CD4-positive, alpha-beta memory T cell (primary cell): ENCODE measurements at regions not wholly inside any gene's neighbourhood (a gene's known extent, or its start where the extent isn't known, plus 50 kb on each side); places are given as distances from the start of the nearest gene placed in this dataset.
"Not testable (repeated sequence)": the region's sequence is repeated elsewhere in the genome, so short reads cannot be mapped to it uniquely, and the experiment has no call there.

Source experiments
- CTCF ChIA-PET: fragments of 350-600 bp; sonication (Branson Sonifier 250); formaldehyde crosslinking; loops from one replicate; lab custom pipeline; 2021; ENCODE audit warnings: inconsistent platforms; ENCODE audit not compliant: partially characterized antibody; lab: Charles Lee
- POLR2A ChIA-PET: fragments of 350-600 bp; sonication (Branson Sonifier 250); formaldehyde crosslinking; loops from one replicate; lab custom pipeline; 2021; ENCODE audit not compliant: partially characterized antibody; lab: Charles Lee
- DNase-seq, 5 donors: peaks; one replicate each; pipeline versions ENCODE4 v3.0.0 to v3.0.0-alpha.2; 2020 to 2022; ENCODE audit warnings: mixed read lengths in 1 of 5
- H3K27ac ChIP-seq: one replicate; pipeline ENCODE4 v1.7.0; 2013; ENCODE audit warnings: low read depth, low read length
- H3K27me3 ChIP-seq: 2 replicates; pipeline ENCODE4 v1.7.0; 2013; ENCODE audit warnings: mild to moderate bottlenecking, low read length, moderate library complexity; ENCODE audit not compliant: insufficient read depth
- H3K36me3 ChIP-seq: 2 replicates; pipeline ENCODE4 v1.7.0; 2013; ENCODE audit warnings: mild to moderate bottlenecking, low read length, moderate library complexity; ENCODE audit not compliant: insufficient read depth
- H3K4me1 ChIP-seq: 2 replicates; pipeline ENCODE4 v1.7.0; 2013; ENCODE audit warnings: mild to moderate bottlenecking, low read length, moderate library complexity; ENCODE audit not compliant: insufficient read depth
- H3K4me3 ChIP-seq, 2 donors: one replicate each; pipeline ENCODE4 v1.7.0; 2013; ENCODE audit warnings: low read length in 2 of 2, mild to moderate bottlenecking in 1 of 2
- H3K9me3 ChIP-seq, 2 donors: one replicate each; pipeline ENCODE4 v1.7.0; 2013; ENCODE audit warnings: low read length in 2 of 2, control low read depth in 1 of 2; ENCODE audit not compliant: control insufficient read depth in 1 of 2
- H3K27ac Mint-ChIP-seq, 7 donors: one replicate each; pipeline ENCODE4 v1.8.0; 2020 to 2021; ENCODE audit warnings: mixed read lengths in 7 of 7, mild to moderate bottlenecking in 6 of 7, inconsistent platforms in 3 of 7, moderate library complexity in 3 of 7
- H3K27me3 Mint-ChIP-seq, 2 donors: one replicate each; pipeline ENCODE4 v1.8.0; 2020 to 2021; ENCODE audit warnings: mixed read lengths in 2 of 2
- H3K36me3 Mint-ChIP-seq, 2 donors: one replicate each; pipeline ENCODE4 v1.8.0; 2020 to 2021; ENCODE audit warnings: mixed read lengths in 2 of 2, inconsistent platforms in 1 of 2, mild to moderate bottlenecking in 1 of 2
- H3K4me1 Mint-ChIP-seq, 4 donors: one replicate each; pipeline ENCODE4 v1.8.0; 2020 to 2021; ENCODE audit warnings: mixed read lengths in 4 of 4, mild to moderate bottlenecking in 1 of 4
- H3K4me3 Mint-ChIP-seq, 8 donors: one replicate each; pipeline ENCODE4 v1.8.0; 2020 to 2021; ENCODE audit warnings: mixed read lengths in 8 of 8, mild to moderate bottlenecking in 7 of 8, moderate library complexity in 6 of 8, inconsistent platforms in 3 of 8
- H3K9me3 Mint-ChIP-seq, 8 donors: one replicate each; pipeline ENCODE4 v1.8.0; 2020 to 2021; ENCODE audit warnings: mixed read lengths in 8 of 8, mild to moderate bottlenecking in 5 of 8, inconsistent platforms in 3 of 8, moderate library complexity in 1 of 8
- intact Hi-C: fragments of 100-400 bp; cut with micrococcal nuclease; formaldehyde crosslinking; loops from one replicate; pipeline ENCODE4 v1.15.1; 2023

- POLR2A ChIA-PET, H3K27ac ChIP-seq, H3K4me3 Mint-ChIP-seq, H3K27me3 Mint-ChIP-seq, H3K36me3 ChIP-seq, CTCF ChIA-PET, H3K4me3 ChIP-seq, DNase-seq, H3K4me1 ChIP-seq, H3K4me1 Mint-ChIP-seq, H3K27ac Mint-ChIP-seq, H3K27me3 ChIP-seq, H3K9me3 ChIP-seq, H3K36me3 Mint-ChIP-seq, intact Hi-C loops: not testable (repeated sequence)
- H3K9me3 Mint-ChIP-seq: peaks cover 0 to 42% (median 24%) of the 10 kb centered on the region in 8 donors
Measured at GRCh38 chr13:65273811-65274420, 1956.2 kb downstream of the PCDH9 start.

GRCh38 chr13:65268009-65268408 lies 1962.1 kb downstream of the PCDH9 start:
- Mint-ChIP-seq H3K27ac (no peak overlapping the region), H3K36me3 (no peaks in the 10 kb centered on the region), H3K9me3 (peaks cover 2 to 17% (median 8%) of the 10 kb centered on the region in 8 donors), H3K27me3 (no peaks in the 10 kb centered on the region), H3K4me1 (no peaks in the 10 kb centered on the region), H3K4me3 (no peak overlapping the region)
- Histone ChIP-seq H3K27ac (no peak overlapping the region), H3K9me3 (no peaks in the 10 kb centered on the region), H3K4me3 (no peak overlapping the region), H3K4me1 (no peaks in the 10 kb centered on the region), H3K36me3 (no peaks in the 10 kb centered on the region), H3K27me3 (no peaks in the 10 kb centered on the region)
- intact Hi-C loops: no loop called here
- no peak for DNase-seq
- CTCF ChIA-PET: no interaction called here
- POLR2A ChIA-PET: no interaction called here

GRCh38 chr13:65265988-65266387 lies 1964.1 kb downstream of the PCDH9 start:
- POLR2A ChIA-PET: no interaction called here
- H3K4me3 ChIP-seq: no peak overlapping the region
- Mint-ChIP-seq H3K9me3 (peaks cover under 1 to 12% (median 4%) of the 10 kb centered on the region in 8 donors), H3K27ac (no peak overlapping the region), H3K4me3 (no peak overlapping the region), H3K4me1 (peaks cover 0 to 2% (median 0%) of the 10 kb centered on the region in 4 donors), H3K27me3 (no peaks in the 10 kb centered on the region), H3K36me3 (no peaks in the 10 kb centered on the region)
- no peak for DNase-seq
- H3K4me1 ChIP-seq: no peaks in the 10 kb centered on the region
- H3K36me3 ChIP-seq: no peaks in the 10 kb centered on the region
- no peak overlapping the region for H3K27ac ChIP-seq
- CTCF ChIA-PET: no interaction called here
- H3K27me3 ChIP-seq: no peaks in the 10 kb centered on the region
- H3K9me3 ChIP-seq: no peaks in the 10 kb centered on the region
- intact Hi-C loops: no loop called here

- intact Hi-C loops: no loop called here
- Histone ChIP-seq H3K9me3 (no peaks in the 10 kb centered on the region), H3K4me3 (no peak overlapping the region), H3K27me3 (no peaks in the 10 kb centered on the region), H3K4me1 (no peaks in the 10 kb centered on the region), H3K36me3 (no peaks in the 10 kb centered on the region), H3K27ac (no peak overlapping the region)
- Mint-ChIP-seq H3K4me1 (peaks cover 0 to 2% (median 0%) of the 10 kb centered on the region in 4 donors), H3K9me3 (peaks cover 0 to 12% (median 2%) of the 10 kb centered on the region in 8 donors), H3K27me3 (no peaks in the 10 kb centered on the region), H3K27ac (no peak overlapping the region), H3K36me3 (no peaks in the 10 kb centered on the region), H3K4me3 (no peak overlapping the region)
- POLR2A ChIA-PET: no interaction called here
- CTCF ChIA-PET: no interaction called here
- no peak for DNase-seq
Measured at GRCh38 chr13:65264066-65264465, 1966.1 kb downstream of the PCDH9 start.

- intact Hi-C loops: no loop called here
- Mint-ChIP-seq H3K4me3 (peak overlapping the region in 3 of 8 donors; percentile 0 to 48 (median 9)), H3K4me1 (peaks cover 0 to 2% (median 0%) of the 10 kb centered on the region in 4 donors), H3K9me3 (peaks cover 0 to 12% (median 5%) of the 10 kb centered on the region in 8 donors), H3K36me3 (no peaks in the 10 kb centered on the region), H3K27ac (peak overlapping the region in 1 of 7 donors; percentile 8), H3K27me3 (no peaks in the 10 kb centered on the region)
- Histone ChIP-seq H3K27ac (no peak overlapping the region), H3K9me3 (no peaks in the 10 kb centered on the region), H3K4me1 (no peaks in the 10 kb centered on the region), H3K4me3 (no peak overlapping the region), H3K27me3 (no peaks in the 10 kb centered on the region), H3K36me3 (no peaks in the 10 kb centered on the region)
- ChIA-PET POLR2A (no interaction called here), CTCF (no interaction called here)
- no peak for DNase-seq
Measured at GRCh38 chr13:65260946-65261891, 1968.9 kb downstream of the PCDH9 start.

GRCh38 chr13:65240773-65241172 lies 1989.4 kb downstream of the PCDH9 start:
- H3K27ac ChIP-seq: no peak overlapping the region
- H3K27ac Mint-ChIP-seq: no peak overlapping the region
- H3K4me1 Mint-ChIP-seq: peaks cover 0 to 1% (median 0%) of the 10 kb centered on the region in 4 donors
- intact Hi-C loops: no loop called here
- H3K4me1 ChIP-seq: no peaks in the 10 kb centered on the region
- H3K4me3 ChIP-seq: no peak overlapping the region
- H3K9me3 ChIP-seq: no peaks in the 10 kb centered on the region
- H3K36me3 ChIP-seq: no peaks in the 10 kb centered on the region
- POLR2A ChIA-PET: no interaction called here
- H3K27me3 ChIP-seq: no peaks in the 10 kb centered on the region
- no peak for DNase-seq
- no peaks in the 10 kb centered on the region for H3K27me3 Mint-ChIP-seq
- CTCF ChIA-PET: no interaction called here
- no peaks in the 10 kb centered on the region for H3K36me3 Mint-ChIP-seq
- peaks cover 2 to 36% (median 19%) of the 10 kb centered on the region in 8 donors for H3K9me3 Mint-ChIP-seq
- no peak overlapping the region for H3K4me3 Mint-ChIP-seq

GRCh38 chr13:65236841-65237418 lies 1993.2 kb downstream of the PCDH9 start:
- H3K36me3 Mint-ChIP-seq: no peaks in the 10 kb centered on the region
- ChIA-PET CTCF (no interaction called here), POLR2A (no interaction called here)
- no peaks in the 10 kb centered on the region for H3K27me3 ChIP-seq
- H3K27me3 Mint-ChIP-seq: no peaks in the 10 kb centered on the region
- H3K9me3 ChIP-seq: no peaks in the 10 kb centered on the region
- intact Hi-C loops: no loop called here
- H3K4me1 Mint-ChIP-seq: no peaks in the 10 kb centered on the region
- no peaks in the 10 kb centered on the region for H3K4me1 ChIP-seq
- H3K36me3 ChIP-seq: no peaks in the 10 kb centered on the region
- H3K27ac ChIP-seq: no peak overlapping the region
- no peak overlapping the region for H3K27ac Mint-ChIP-seq
- DNase-seq: peak in 1 of 5 donors; percentile 25
- no peak overlapping the region for H3K4me3 ChIP-seq
- no peak overlapping the region for H3K4me3 Mint-ChIP-seq
- H3K9me3 Mint-ChIP-seq: peaks cover 0 to 41% (median 18%) of the 10 kb centered on the region in 8 donors
